SK-N-SH (cell line): ENCODE measurements at regions not wholly inside any gene's neighbourhood (a gene's known extent, or its start where the extent isn't known, plus 50 kb on each side); places are given as distances from the start of the nearest gene placed in this dataset.
A peak's percentile ranks its signal among the peaks of the same experiment; 100 is the strongest.

Experiments
- CTCF ChIA-PET: fragments of 300-600, 350-600 bp; formaldehyde crosslinking; extraction: SDS; loops from one replicate; lab custom pipeline; 2021; lab: Yijun Ruan, JAX
- POLR2A ChIA-PET: fragments of 350-600 bp; sonication (Branson Sonifier 250); formaldehyde crosslinking; extraction: SDS; loops from one replicate; lab custom pipeline; 2020; ENCODE audit warnings: antibody characterized with exemption, inconsistent platforms; lab: Yijun Ruan, JAX
- DNase-seq: peaks from one replicate; pipeline ENCODE4 v3.0.0; 2012
- H2AFZ ChIP-seq: fragments of 200-600 bp; sonication (generic); 2 replicates; pipeline ENCODE4 v1.8.1; 2016; ENCODE audit warnings: antibody characterized with exemption, mild to moderate bottlenecking, low read depth
- H3F3A ChIP-seq: fragments of 200-600 bp; sonication (generic); replicated peaks from 2 replicates; pipeline ENCODE3; 2016; ENCODE audit warnings: antibody characterized with exemption, mild to moderate bottlenecking; ENCODE audit not compliant: insufficient read depth
- H3K27ac ChIP-seq, 2 experiments: fragments of 200-500 bp in 1 of 2; fragments of 200-600 bp in 1 of 2; sonication (Bioruptor generic) in 1 of 2; sonication (generic), shearing (Covaris generic) in 1 of 2; 2 replicates each; pipeline versions ENCODE4 v1.5.1 to v1.6.1; 2014 to 2016; ENCODE audit warnings: low read depth in 2 of 2, inconsistent platforms in 1 of 2, low read length in 1 of 2, mild to moderate bottlenecking in 1 of 2, mixed read lengths in 1 of 2
- H3K27me3 ChIP-seq: fragments of 200-600 bp; sonication (generic), shearing (Covaris generic); 2 replicates; pipeline ENCODE4 v1.6.1; 2016; ENCODE audit warnings: mixed run types; ENCODE audit not compliant: insufficient read depth
- H3K36me3 ChIP-seq, 2 experiments: fragments of 200-500 bp in 1 of 2; fragments of 200-600 bp in 1 of 2; sonication (Bioruptor generic) in 1 of 2; sonication (generic) in 1 of 2; replicated peaks in 1 of 2; 2 replicates each; pipeline versions ENCODE3 to v1.5.1; 2014 to 2016; ENCODE audit warnings: low read length in 1 of 2, mild to moderate bottlenecking in 1 of 2; ENCODE audit not compliant: insufficient read depth in 2 of 2, control insufficient read depth in 1 of 2
- H3K4me1 ChIP-seq, 2 experiments: fragments of 200-500 bp in 1 of 2; fragments of 200-600 bp in 1 of 2; sonication (Bioruptor generic) in 1 of 2; sonication (generic), shearing (Covaris generic) in 1 of 2; 2 replicates each; pipeline versions ENCODE4 v1.5.1 to v1.6.1; 2014 to 2016; ENCODE audit warnings: low read depth in 1 of 2, low read length in 1 of 2, mixed run types in 1 of 2; ENCODE audit not compliant: insufficient read depth in 2 of 2, control insufficient read depth in 1 of 2
- H3K4me2 ChIP-seq: fragments of 200-600 bp; sonication (generic), shearing (Covaris generic); 2 replicates; pipeline ENCODE4 v1.6.1; 2017; ENCODE audit warnings: mixed run types
- H3K4me3 ChIP-seq, 2 experiments: fragments of 200-500 bp in 1 of 2; fragments of 200-600 bp in 1 of 2; sonication (Bioruptor generic) in 1 of 2; sonication (generic), shearing (Covaris generic) in 1 of 2; 2 replicates each; pipeline versions ENCODE4 v1.5.1 to v1.8.1; 2014 to 2016; ENCODE audit warnings: low read depth in 2 of 2, inconsistent platforms in 1 of 2, low read length in 1 of 2, mild to moderate bottlenecking in 1 of 2, mixed read lengths in 1 of 2, moderate library complexity in 1 of 2
- H3K79me2 ChIP-seq: fragments of 200-600 bp; sonication (generic); 2 replicates; pipeline ENCODE4 v1.8.1; 2017; ENCODE audit warnings: mild to moderate bottlenecking; ENCODE audit not compliant: insufficient read depth
- H3K9ac ChIP-seq: fragments of 200-600 bp; sonication (generic); 2 replicates; pipeline ENCODE4 v1.6.1; 2017; ENCODE audit warnings: mixed run types
- H3K9me2 ChIP-seq: fragments of 200-600 bp; sonication (generic); 2 replicates; pipeline ENCODE4 v1.6.1; 2017; ENCODE audit warnings: mixed run types
- H3K9me3 ChIP-seq: fragments of 200-600 bp; sonication (generic); 2 replicates; pipeline ENCODE4 v1.6.1; 2017; ENCODE audit warnings: mixed run types, mild to moderate bottlenecking, moderate library complexity
- H4K20me1 ChIP-seq: fragments of 200-600 bp; sonication (generic); 2 replicates; pipeline ENCODE4 v1.6.1; 2017; ENCODE audit warnings: mild to moderate bottlenecking, mixed run types; ENCODE audit not compliant: insufficient read depth
- CHD2 ChIP-seq: fragments of 150-350 bp; IDR thresholded peaks from 2 replicates; pipeline ENCODE4 v1.6.1; 2018; ENCODE audit warnings: low read length; ENCODE audit not compliant: partially characterized antibody
- ELF1 ChIP-seq: IDR thresholded peaks from 2 replicates; pipeline ENCODE4 v1.4.0; 2012
- GATA2 ChIP-seq: sonication (generic); formaldehyde crosslinking; IDR thresholded peaks from 2 replicates; pipeline ENCODE4 v1.5.0; 2020; ENCODE audit warnings: mild to moderate bottlenecking, missing genetic modification reagents
- MEF2A ChIP-seq: IDR thresholded peaks from 2 replicates; pipeline ENCODE4 v1.4.0; 2012; ENCODE audit warnings: low read depth, borderline replicate concordance
- MXI1 ChIP-seq: IDR thresholded peaks from 2 replicates; pipeline ENCODE4 v1.6.1; 2012; ENCODE audit warnings: mild to moderate bottlenecking, low read depth, low read length, improper control_type of control experiment
- NFIC ChIP-seq: IDR thresholded peaks from 2 replicates; pipeline ENCODE4 v1.4.0; 2012; ENCODE audit warnings: borderline replicate concordance
- NRF1 ChIP-seq: IDR thresholded peaks from 2 replicates; pipeline ENCODE4 v1.6.1; 2012; ENCODE audit warnings: low read depth, mild to moderate bottlenecking, low read length
- POLR2AphosphoS5 ChIP-seq: IDR thresholded peaks from 2 replicates; pipeline ENCODE4 v1.6.1; 2012; ENCODE audit warnings: low read depth, low read length
- RCOR1 ChIP-seq: fragments of 150-350 bp; IDR thresholded peaks from 2 replicates; pipeline ENCODE4 v1.6.1; 2017; ENCODE audit warnings: antibody characterized with exemption, low read length
- RXRA ChIP-seq: IDR thresholded peaks from 2 replicates; pipeline ENCODE4 v1.4.0; 2012; ENCODE audit warnings: low read depth, mild to moderate bottlenecking, borderline replicate concordance
- TAF1 ChIP-seq: IDR thresholded peaks from 2 replicates; pipeline ENCODE4 v1.6.1; 2012; ENCODE audit warnings: low read depth, mild to moderate bottlenecking, low read length, moderate library complexity, borderline replicate concordance
- TCF12 ChIP-seq: IDR thresholded peaks from 2 replicates; pipeline ENCODE4 v1.4.0; 2012
- TEAD4 ChIP-seq: IDR thresholded peaks from 2 replicates; pipeline ENCODE4 v1.4.0; 2012; ENCODE audit warnings: mild to moderate bottlenecking, borderline replicate concordance; ENCODE audit not compliant: insufficient read depth
- WGBS: methylation state at CpG from one replicate; pipeline ENCODE4 v1.1.6; 2017; ENCODE audit warnings: low lambda C conversion rate; 5-methylcytosine and 5-hydroxymethylcytosine counted together
- TF ChIP-seq, protein P1 (sequence below): IDR thresholded peaks from 2 replicates; pipeline ENCODE4 v1.4.0; 2012; ENCODE audit warnings: low read depth, borderline replicate concordance
- TF ChIP-seq, protein P2 (sequence below): IDR thresholded peaks from 2 replicates; pipeline ENCODE4; 2012
- TF ChIP-seq, protein P3 (sequence below): IDR thresholded peaks from 2 replicates; pipeline ENCODE4 v1.4.0; 2012; ENCODE audit warnings: low read depth, borderline replicate concordance

DNA sequence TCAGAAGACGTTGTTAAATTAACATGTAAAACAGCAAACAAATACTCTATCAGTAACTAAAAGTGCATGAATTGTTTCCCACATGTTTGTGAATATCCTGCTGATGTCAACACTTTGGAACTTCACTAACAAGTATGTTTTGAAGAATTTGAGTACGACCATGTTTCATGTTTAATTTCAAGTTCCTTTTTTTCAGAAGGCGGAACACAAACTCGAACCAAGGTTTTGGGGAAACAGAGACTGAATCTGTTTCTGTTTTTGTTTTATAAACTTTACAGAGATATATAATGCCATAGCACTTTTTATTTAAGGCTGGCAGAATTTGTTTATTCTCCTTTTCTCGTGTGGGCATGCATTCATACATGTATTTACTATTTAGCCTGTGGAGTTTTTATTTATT lies 509.3 kb upstream of the CITED2 start:
- H3K27ac ChIP-seq: peak overlapping the region; percentile 70 to 73; a peak in 2 of 4 replicates
- no peaks in the 10 kb centered on the region for H3K9me3 ChIP-seq
- H2AFZ ChIP-seq: peak overlapping the region; percentile 32
- H3K9ac ChIP-seq: no peak overlapping the region
- no peak overlapping the region for H3K4me3 ChIP-seq
- ChIA-PET CTCF (interaction anchor here (0.6 to 1.3 kb wide), 2 partner anchors 57 to 558 kb away, joined by 3 to 6 read pairs; no protein-coding TSS in a partner anchor), POLR2A (no interaction called here)
- H3K36me3 ChIP-seq: no peaks in the 10 kb centered on the region
- H3K9me2 ChIP-seq: no peaks in the 10 kb centered on the region
- DNase-seq: no peak
- 89% methylated on average over 5 of the region's 5 CpGs for WGBS
- no peaks in the 10 kb centered on the region for H3K27me3 ChIP-seq
- TF ChIP-seq TEAD4 (no peak), TCF12 (no peak), NRF1 (no peak), CHD2 (no peak), POLR2AphosphoS5 (no peak), TAF1 (no peak), MEF2A (no peak), ELF1 (no peak), NFIC (no peak), MXI1 (no peak), RXRA (no peak), GATA2 (CRISPR knock-in tag) (no peak), RCOR1 (no peak)
- TF ChIP-seq, protein P1, sequence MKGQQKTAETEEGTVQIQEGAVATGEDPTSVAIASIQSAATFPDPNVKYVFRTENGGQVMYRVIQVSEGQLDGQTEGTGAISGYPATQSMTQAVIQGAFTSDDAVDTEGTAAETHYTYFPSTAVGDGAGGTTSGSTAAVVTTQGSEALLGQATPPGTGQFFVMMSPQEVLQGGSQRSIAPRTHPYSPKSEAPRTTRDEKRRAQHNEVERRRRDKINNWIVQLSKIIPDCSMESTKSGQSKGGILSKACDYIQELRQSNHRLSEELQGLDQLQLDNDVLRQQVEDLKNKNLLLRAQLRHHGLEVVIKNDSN: no peak
- TF ChIP-seq, protein P2, sequence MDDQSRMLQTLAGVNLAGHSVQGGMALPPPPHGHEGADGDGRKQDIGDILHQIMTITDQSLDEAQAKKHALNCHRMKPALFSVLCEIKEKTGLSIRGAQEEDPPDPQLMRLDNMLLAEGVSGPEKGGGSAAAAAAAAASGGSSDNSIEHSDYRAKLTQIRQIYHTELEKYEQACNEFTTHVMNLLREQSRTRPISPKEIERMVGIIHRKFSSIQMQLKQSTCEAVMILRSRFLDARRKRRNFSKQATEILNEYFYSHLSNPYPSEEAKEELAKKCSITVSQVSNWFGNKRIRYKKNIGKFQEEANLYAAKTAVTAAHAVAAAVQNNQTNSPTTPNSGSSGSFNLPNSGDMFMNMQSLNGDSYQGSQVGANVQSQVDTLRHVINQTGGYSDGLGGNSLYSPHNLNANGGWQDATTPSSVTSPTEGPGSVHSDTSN: no peak
- TF ChIP-seq, protein P3, sequence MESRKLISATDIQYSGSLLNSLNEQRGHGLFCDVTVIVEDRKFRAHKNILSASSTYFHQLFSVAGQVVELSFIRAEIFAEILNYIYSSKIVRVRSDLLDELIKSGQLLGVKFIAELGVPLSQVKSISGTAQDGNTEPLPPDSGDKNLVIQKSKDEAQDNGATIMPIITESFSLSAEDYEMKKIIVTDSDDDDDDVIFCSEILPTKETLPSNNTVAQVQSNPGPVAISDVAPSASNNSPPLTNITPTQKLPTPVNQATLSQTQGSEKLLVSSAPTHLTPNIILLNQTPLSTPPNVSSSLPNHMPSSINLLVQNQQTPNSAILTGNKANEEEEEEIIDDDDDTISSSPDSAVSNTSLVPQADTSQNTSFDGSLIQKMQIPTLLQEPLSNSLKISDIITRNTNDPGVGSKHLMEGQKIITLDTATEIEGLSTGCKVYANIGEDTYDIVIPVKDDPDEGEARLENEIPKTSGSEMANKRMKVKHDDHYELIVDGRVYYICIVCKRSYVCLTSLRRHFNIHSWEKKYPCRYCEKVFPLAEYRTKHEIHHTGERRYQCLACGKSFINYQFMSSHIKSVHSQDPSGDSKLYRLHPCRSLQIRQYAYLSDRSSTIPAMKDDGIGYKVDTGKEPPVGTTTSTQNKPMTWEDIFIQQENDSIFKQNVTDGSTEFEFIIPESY: no peak
- peaks cover 0 to 37% of the 10 kb centered on the region in 2 experiments; a peak in 3 of 4 replicates for H3K4me1 ChIP-seq
- H4K20me1 ChIP-seq: no peaks in the 10 kb centered on the region
- peaks cover 24% of the 10 kb centered on the region for H3F3A ChIP-seq
- no peaks in the 10 kb centered on the region for H3K79me2 ChIP-seq
- H3K4me2 ChIP-seq: no peak overlapping the region
